HL-60 (cell line): ENCODE measurements at regions not wholly inside any gene's neighbourhood (a gene's known extent, or its start where the extent isn't known, plus 50 kb on each side); places are given as distances from the start of the nearest gene placed in this dataset.

Source experiments
- POLR2AphosphoS5 ChIP-seq: IDR thresholded peaks from 2 replicates; pipeline ENCODE4 v1.6.1; 2012; ENCODE audit warnings: low read depth
- TF ChIP-seq, protein P1 (sequence below): IDR thresholded peaks from one replicate; pipeline ENCODE4 v1.5.1; 2011; ENCODE audit warnings: low read length, control low read depth, inconsistent platforms; ENCODE audit not compliant: insufficient read depth

GRCh38 chr1:191671236-191671635 lies 487.0 kb upstream of the RGS18 start:
- no peak for TF ChIP-seq POLR2AphosphoS5
- TF ChIP-seq, protein P1, sequence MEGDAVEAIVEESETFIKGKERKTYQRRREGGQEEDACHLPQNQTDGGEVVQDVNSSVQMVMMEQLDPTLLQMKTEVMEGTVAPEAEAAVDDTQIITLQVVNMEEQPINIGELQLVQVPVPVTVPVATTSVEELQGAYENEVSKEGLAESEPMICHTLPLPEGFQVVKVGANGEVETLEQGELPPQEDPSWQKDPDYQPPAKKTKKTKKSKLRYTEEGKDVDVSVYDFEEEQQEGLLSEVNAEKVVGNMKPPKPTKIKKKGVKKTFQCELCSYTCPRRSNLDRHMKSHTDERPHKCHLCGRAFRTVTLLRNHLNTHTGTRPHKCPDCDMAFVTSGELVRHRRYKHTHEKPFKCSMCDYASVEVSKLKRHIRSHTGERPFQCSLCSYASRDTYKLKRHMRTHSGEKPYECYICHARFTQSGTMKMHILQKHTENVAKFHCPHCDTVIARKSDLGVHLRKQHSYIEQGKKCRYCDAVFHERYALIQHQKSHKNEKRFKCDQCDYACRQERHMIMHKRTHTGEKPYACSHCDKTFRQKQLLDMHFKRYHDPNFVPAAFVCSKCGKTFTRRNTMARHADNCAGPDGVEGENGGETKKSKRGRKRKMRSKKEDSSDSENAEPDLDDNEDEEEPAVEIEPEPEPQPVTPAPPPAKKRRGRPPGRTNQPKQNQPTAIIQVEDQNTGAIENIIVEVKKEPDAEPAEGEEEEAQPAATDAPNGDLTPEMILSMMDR: no peak
